Astrocyte (in vitro differentiated cells and primary cell): ENCODE measurements at regions not wholly inside any gene's neighbourhood (a gene's known extent, or its start where the extent isn't known, plus 50 kb on each side); places are given as distances from the start of the nearest gene placed in this dataset.

ENCODE experiments used
- EZH2 ChIP-seq: IDR thresholded peaks from 2 replicates; pipeline ENCODE4 v1.6.1; 2012; ENCODE audit warnings: mild to moderate bottlenecking, low read length, inconsistent platforms; ENCODE audit not compliant: insufficient read depth
- TF ChIP-seq, protein P1 (sequence below): IDR thresholded peaks from 2 replicates; pipeline ENCODE4 v1.5.1; 2011; ENCODE audit warnings: low read depth, mild to moderate bottlenecking, inconsistent platforms, low read length, moderate library complexity; ENCODE audit not compliant: insufficient read depth

GRCh38 chr11:22037505-22037904 lies 155.4 kb upstream of the ANO5 start:
- TF ChIP-seq, protein P1, sequence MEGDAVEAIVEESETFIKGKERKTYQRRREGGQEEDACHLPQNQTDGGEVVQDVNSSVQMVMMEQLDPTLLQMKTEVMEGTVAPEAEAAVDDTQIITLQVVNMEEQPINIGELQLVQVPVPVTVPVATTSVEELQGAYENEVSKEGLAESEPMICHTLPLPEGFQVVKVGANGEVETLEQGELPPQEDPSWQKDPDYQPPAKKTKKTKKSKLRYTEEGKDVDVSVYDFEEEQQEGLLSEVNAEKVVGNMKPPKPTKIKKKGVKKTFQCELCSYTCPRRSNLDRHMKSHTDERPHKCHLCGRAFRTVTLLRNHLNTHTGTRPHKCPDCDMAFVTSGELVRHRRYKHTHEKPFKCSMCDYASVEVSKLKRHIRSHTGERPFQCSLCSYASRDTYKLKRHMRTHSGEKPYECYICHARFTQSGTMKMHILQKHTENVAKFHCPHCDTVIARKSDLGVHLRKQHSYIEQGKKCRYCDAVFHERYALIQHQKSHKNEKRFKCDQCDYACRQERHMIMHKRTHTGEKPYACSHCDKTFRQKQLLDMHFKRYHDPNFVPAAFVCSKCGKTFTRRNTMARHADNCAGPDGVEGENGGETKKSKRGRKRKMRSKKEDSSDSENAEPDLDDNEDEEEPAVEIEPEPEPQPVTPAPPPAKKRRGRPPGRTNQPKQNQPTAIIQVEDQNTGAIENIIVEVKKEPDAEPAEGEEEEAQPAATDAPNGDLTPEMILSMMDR: no peak
- TF ChIP-seq EZH2: no peak
